Neural cell (in vitro differentiated cells): ENCODE measurements at regions not wholly inside any gene's neighbourhood (a gene's known extent, or its start where the extent isn't known, plus 50 kb on each side); places are given as distances from the start of the nearest gene placed in this dataset.

Experiments used
- H2AFZ ChIP-seq: fragments of 200-600, 300-800 bp; sonication (generic), shearing (Covaris generic); 2 replicates; pipeline ENCODE4 v1.6.0; 2014; ENCODE audit warnings: low read depth, mild to moderate bottlenecking, antibody characterized with exemption, low read length, moderate library complexity
- H3F3A ChIP-seq: fragments of 200-600 bp; shearing (Covaris generic); 2 replicates; pipeline ENCODE4 v1.6.1; 2016; ENCODE audit warnings: mild to moderate bottlenecking, moderate library complexity, mixed read lengths, antibody characterized with exemption, low read length; ENCODE audit not compliant: insufficient read depth, poor library complexity, severe bottlenecking
- H3K27ac ChIP-seq: fragments of 200-600, 300-800 bp; sonication (generic), shearing (Covaris generic); 2 replicates; pipeline ENCODE4 v1.5.1; 2014; ENCODE audit warnings: mild to moderate bottlenecking, low read length, moderate library complexity
- H3K27me3 ChIP-seq: fragments of 300-800, 200-600 bp; sonication (generic), shearing (Covaris generic); 2 replicates; pipeline ENCODE4 v1.6.0; 2014; ENCODE audit warnings: mild to moderate bottlenecking, low read depth, low read length, moderate library complexity; ENCODE audit not compliant: insufficient read depth
- H3K36me3 ChIP-seq: fragments of 300-800, 200-600 bp; sonication (generic), shearing (Covaris generic); 2 replicates; pipeline ENCODE4 v1.5.1; 2014; ENCODE audit warnings: mild to moderate bottlenecking, antibody characterized with exemption, low read length, moderate library complexity; ENCODE audit not compliant: insufficient read depth
- H3K4me2 ChIP-seq: fragments of 300-800, 200-600 bp; sonication (generic), shearing (Covaris generic); 2 replicates; pipeline ENCODE4 v1.6.0; 2014; ENCODE audit warnings: mild to moderate bottlenecking, low read length
- H3K4me3 ChIP-seq: fragments of 300-800, 200-600 bp; sonication (generic), shearing (Covaris generic); 2 replicates; pipeline ENCODE4 v1.5.1; 2014; ENCODE audit warnings: mild to moderate bottlenecking, low read length, moderate library complexity
- H3K79me2 ChIP-seq: fragments of 200-600 bp; shearing (Covaris generic); replicated peaks from 2 replicates; pipeline ENCODE4 v1.6.0; 2014; ENCODE audit warnings: mild to moderate bottlenecking, low read length, moderate library complexity; ENCODE audit not compliant: insufficient read depth
- H3K9ac ChIP-seq: fragments of 300-800, 200-600 bp; sonication (generic), shearing (Covaris generic); 2 replicates; pipeline ENCODE4 v1.6.1; 2016; ENCODE audit warnings: mild to moderate bottlenecking, low read length, mixed read lengths
- H3K9me2 ChIP-seq: fragments of 200-600 bp; shearing (Covaris generic); 2 replicates; pipeline ENCODE4 v1.6.1; 2016; ENCODE audit warnings: mild to moderate bottlenecking, low read length, mixed read lengths; ENCODE audit not compliant: insufficient read depth
- H3K9me3 ChIP-seq: fragments of 200-600, 300-800 bp; sonication (generic), shearing (Covaris generic); 2 replicates; pipeline ENCODE4 v1.6.1; 2016; ENCODE audit warnings: mild to moderate bottlenecking, mixed run types, low read length, moderate library complexity, mixed read lengths
- H4K20me1 ChIP-seq: fragments of 200-600 bp; shearing (Covaris generic); 2 replicates; pipeline ENCODE4 v1.6.1; 2016; ENCODE audit warnings: mild to moderate bottlenecking, mixed run types; ENCODE audit not compliant: insufficient read depth
- EP300 ChIP-seq: fragments of 450-650 bp; conservative IDR thresholded peaks from 2 replicates; pipeline ENCODE4 v1.6.1; 2014; ENCODE audit warnings: antibody characterized with exemption, mild to moderate bottlenecking, moderate library complexity; ENCODE audit not compliant: poor library complexity, severe bottlenecking
- EZH2 ChIP-seq: fragments of 200-600, 300-800 bp; shearing (Covaris generic), sonication (generic); IDR thresholded peaks from 2 replicates; pipeline ENCODE4 v1.6.1; 2014; ENCODE audit warnings: antibody characterized with exemption, low read length, borderline replicate concordance, mild to moderate bottlenecking; ENCODE audit not compliant: insufficient read depth, poor library complexity, severe bottlenecking
- MXI1 ChIP-seq: fragments of 450-650 bp; conservative IDR thresholded peaks from 2 replicates; pipeline ENCODE4 v1.6.1; 2014; ENCODE audit warnings: antibody characterized with exemption, mild to moderate bottlenecking; ENCODE audit not compliant: poor library complexity, severe bottlenecking
- POLR2AphosphoS5 ChIP-seq: IDR thresholded peaks from 2 replicates; pipeline ENCODE4 v1.6.1; 2012
- RAD21 ChIP-seq: fragments of 450-650 bp; conservative IDR thresholded peaks from 2 replicates; pipeline ENCODE4 v1.6.1; 2014; ENCODE audit warnings: antibody characterized with exemption, mild to moderate bottlenecking, moderate library complexity
- SMC3 ChIP-seq: fragments of 450-650 bp; conservative IDR thresholded peaks from 2 replicates; pipeline ENCODE4 v1.6.1; 2014; ENCODE audit warnings: antibody characterized with exemption, mild to moderate bottlenecking, moderate library complexity; ENCODE audit not compliant: poor library complexity
- TAF1 ChIP-seq: IDR thresholded peaks from 2 replicates; pipeline ENCODE4 v1.6.1; 2012; ENCODE audit warnings: low read depth
- TF ChIP-seq, protein P1 (sequence below): fragments of 450-650 bp; IDR thresholded peaks from 2 replicates; pipeline ENCODE4 v1.5.1; 2014; ENCODE audit warnings: antibody characterized with exemption, mild to moderate bottlenecking, moderate library complexity; ENCODE audit not compliant: poor library complexity, severe bottlenecking
- TF ChIP-seq, protein P2 (sequence below): IDR thresholded peaks from 2 replicates; pipeline ENCODE4 v1.6.1; 2012; ENCODE audit warnings: borderline replicate concordance

DNA sequence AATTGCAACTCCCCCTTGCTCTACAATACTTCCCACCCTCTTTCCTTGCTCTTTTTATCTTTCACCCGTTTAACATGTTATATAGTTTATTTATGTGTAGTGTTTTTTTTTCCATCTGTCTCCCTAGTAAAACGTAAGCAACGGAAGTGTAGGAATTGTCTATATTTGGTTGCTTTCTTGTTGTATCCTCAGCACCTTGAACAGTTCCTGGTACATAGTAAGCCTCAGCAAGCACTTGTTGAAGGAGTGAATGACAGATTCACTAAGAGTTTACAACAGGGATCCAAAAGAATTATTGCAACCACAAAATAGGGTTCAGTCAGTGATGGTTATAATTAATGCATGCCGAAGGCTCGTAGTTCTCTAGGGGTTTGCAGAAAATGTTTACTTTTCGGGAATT, 242.7 kb downstream of the SAMD5 start:
- Histone ChIP-seq H4K20me1 (no peaks in the 10 kb centered on the region), H3K4me2 (no peak overlapping the region), H3K36me3 (no peaks in the 10 kb centered on the region), H3F3A (no peaks in the 10 kb centered on the region), H3K4me3 (no peak overlapping the region), H3K27ac (no peak overlapping the region), H3K79me2 (no peaks in the 10 kb centered on the region), H3K9me3 (no peaks in the 10 kb centered on the region), H2AFZ (no peak overlapping the region), H3K9ac (no peak overlapping the region), H3K27me3 (no peaks in the 10 kb centered on the region), H3K9me2 (no peaks in the 10 kb centered on the region)
- TF ChIP-seq, protein P1, sequence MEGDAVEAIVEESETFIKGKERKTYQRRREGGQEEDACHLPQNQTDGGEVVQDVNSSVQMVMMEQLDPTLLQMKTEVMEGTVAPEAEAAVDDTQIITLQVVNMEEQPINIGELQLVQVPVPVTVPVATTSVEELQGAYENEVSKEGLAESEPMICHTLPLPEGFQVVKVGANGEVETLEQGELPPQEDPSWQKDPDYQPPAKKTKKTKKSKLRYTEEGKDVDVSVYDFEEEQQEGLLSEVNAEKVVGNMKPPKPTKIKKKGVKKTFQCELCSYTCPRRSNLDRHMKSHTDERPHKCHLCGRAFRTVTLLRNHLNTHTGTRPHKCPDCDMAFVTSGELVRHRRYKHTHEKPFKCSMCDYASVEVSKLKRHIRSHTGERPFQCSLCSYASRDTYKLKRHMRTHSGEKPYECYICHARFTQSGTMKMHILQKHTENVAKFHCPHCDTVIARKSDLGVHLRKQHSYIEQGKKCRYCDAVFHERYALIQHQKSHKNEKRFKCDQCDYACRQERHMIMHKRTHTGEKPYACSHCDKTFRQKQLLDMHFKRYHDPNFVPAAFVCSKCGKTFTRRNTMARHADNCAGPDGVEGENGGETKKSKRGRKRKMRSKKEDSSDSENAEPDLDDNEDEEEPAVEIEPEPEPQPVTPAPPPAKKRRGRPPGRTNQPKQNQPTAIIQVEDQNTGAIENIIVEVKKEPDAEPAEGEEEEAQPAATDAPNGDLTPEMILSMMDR, result no peak
- TF ChIP-seq MXI1 (no peak), TAF1 (no peak), POLR2AphosphoS5 (no peak), SMC3 (no peak), EP300 (no peak), EZH2 (no peak), RAD21 (no peak)
- TF ChIP-seq, protein P2, sequence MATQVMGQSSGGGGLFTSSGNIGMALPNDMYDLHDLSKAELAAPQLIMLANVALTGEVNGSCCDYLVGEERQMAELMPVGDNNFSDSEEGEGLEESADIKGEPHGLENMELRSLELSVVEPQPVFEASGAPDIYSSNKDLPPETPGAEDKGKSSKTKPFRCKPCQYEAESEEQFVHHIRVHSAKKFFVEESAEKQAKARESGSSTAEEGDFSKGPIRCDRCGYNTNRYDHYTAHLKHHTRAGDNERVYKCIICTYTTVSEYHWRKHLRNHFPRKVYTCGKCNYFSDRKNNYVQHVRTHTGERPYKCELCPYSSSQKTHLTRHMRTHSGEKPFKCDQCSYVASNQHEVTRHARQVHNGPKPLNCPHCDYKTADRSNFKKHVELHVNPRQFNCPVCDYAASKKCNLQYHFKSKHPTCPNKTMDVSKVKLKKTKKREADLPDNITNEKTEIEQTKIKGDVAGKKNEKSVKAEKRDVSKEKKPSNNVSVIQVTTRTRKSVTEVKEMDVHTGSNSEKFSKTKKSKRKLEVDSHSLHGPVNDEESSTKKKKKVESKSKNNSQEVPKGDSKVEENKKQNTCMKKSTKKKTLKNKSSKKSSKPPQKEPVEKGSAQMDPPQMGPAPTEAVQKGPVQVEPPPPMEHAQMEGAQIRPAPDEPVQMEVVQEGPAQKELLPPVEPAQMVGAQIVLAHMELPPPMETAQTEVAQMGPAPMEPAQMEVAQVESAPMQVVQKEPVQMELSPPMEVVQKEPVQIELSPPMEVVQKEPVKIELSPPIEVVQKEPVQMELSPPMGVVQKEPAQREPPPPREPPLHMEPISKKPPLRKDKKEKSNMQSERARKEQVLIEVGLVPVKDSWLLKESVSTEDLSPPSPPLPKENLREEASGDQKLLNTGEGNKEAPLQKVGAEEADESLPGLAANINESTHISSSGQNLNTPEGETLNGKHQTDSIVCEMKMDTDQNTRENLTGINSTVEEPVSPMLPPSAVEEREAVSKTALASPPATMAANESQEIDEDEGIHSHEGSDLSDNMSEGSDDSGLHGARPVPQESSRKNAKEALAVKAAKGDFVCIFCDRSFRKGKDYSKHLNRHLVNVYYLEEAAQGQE, result no peak

DNA sequence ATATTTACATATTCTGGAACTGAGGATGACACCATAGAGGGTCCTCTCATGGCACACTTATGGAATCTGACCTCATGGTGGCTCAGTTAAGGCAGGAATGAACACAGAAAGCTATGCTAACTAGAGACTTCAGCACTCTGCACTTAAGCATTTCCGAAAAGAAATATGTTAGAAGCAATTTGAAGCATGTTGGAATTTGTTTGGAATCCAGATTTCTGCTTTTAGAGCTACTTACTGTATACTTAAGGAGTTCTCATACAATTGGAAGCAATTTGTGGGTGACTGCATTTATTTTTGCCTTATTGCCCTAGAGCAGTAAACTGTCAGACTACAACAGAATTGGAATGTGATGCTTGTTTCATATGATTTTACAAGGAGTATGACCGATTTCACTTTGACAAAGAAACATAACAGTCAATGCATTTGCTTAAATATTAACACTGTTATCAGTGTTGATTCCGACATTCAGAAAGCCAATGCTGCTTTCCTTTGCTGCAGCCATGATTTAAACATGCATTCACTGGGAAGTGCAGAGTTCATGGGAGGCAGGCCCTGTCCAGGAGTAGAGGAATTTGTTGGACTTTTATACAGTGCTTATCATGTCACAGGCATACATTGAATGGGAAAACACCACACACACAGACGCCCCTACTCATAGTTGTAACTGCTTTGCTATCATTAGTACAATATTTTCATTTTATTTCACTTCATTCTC, 244.4 kb downstream of the SAMD5 start:
- no peaks in the 10 kb centered on the region for H3K27me3 ChIP-seq
- H3K36me3 ChIP-seq, result no peaks in the 10 kb centered on the region
- H3K4me3 ChIP-seq, result no peak overlapping the region
- no peak overlapping the region for H2AFZ ChIP-seq
- no peak overlapping the region for H3K4me2 ChIP-seq
- TF ChIP-seq EP300, result no peak
- TF ChIP-seq POLR2AphosphoS5, result no peak
- no peak for TF ChIP-seq MXI1
- TF ChIP-seq SMC3, result no peak
- no peak for TF ChIP-seq EZH2
- TF ChIP-seq, protein P2, result no peak
- TF ChIP-seq, protein P1, result no peak
- TF ChIP-seq TAF1, result no peak
- no peak for TF ChIP-seq RAD21
- no peak overlapping the region for H3K27ac ChIP-seq
- H3K9ac ChIP-seq, result no peak overlapping the region
- no peaks in the 10 kb centered on the region for H4K20me1 ChIP-seq
- no peaks in the 10 kb centered on the region for H3K9me2 ChIP-seq
- no peaks in the 10 kb centered on the region for H3K9me3 ChIP-seq
- H3K79me2 ChIP-seq, result no peaks in the 10 kb centered on the region
- H3F3A ChIP-seq, result no peaks in the 10 kb centered on the region
